Stimulated activated naive CD4-positive, alpha-beta T cell treated with Interleukin-2 at 50 U/mL for 16 hours (primary cell): ENCODE measurements at regions not wholly inside any gene's neighbourhood (a gene's known extent, or its start where the extent isn't known, plus 50 kb on each side); places are given as distances from the start of the nearest gene placed in this dataset.

Experiments
- DNase-seq: peaks from one replicate; lab custom pipeline; 2025; lab: John Stamatoyannopoulos, UW

- no peak for DNase-seq
Observed at GRCh38 chr14:42374332-42374731, 767.7 kb downstream of the LRFN5 start.

- DNase-seq: no peak
Observed at GRCh38 chr14:42370056-42370455, 763.4 kb downstream of the LRFN5 start.

- DNase-seq: no peak
Observed at GRCh38 chr14:42368234-42368633, 761.6 kb downstream of the LRFN5 start.

GRCh38 chr14:42353315-42353714, 746.6 kb downstream of the LRFN5 start:
- DNase-seq: no peak

GRCh38 chr14:42335918-42336317, 729.2 kb downstream of the LRFN5 start:
- no peak for DNase-seq

- DNase-seq: no peak
Observed at GRCh38 chr14:42334931-42335330, 728.3 kb downstream of the LRFN5 start.

- no peak for DNase-seq
Observed at GRCh38 chr14:42323426-42323825, 716.8 kb downstream of the LRFN5 start.

- DNase-seq: no peak
Observed at GRCh38 chr14:42322531-42323284, 716.0 kb downstream of the LRFN5 start.

GRCh38 chr14:42319996-42320395, 713.3 kb downstream of the LRFN5 start:
- DNase-seq: no peak

- no peak for DNase-seq
Observed at GRCh38 chr14:42316693-42317092, 710.0 kb downstream of the LRFN5 start.

- no peak for DNase-seq
Observed at GRCh38 chr14:42311876-42312275, 705.2 kb downstream of the LRFN5 start.

GRCh38 chr14:42307239-42307825, 700.7 kb downstream of the LRFN5 start:
- no peak for DNase-seq

GRCh38 chr14:42299692-42300091, 693.0 kb downstream of the LRFN5 start:
- DNase-seq: no peak

- DNase-seq: no peak
Observed at GRCh38 chr14:42293180-42293579, 686.5 kb downstream of the LRFN5 start.

- DNase-seq: no peak
Observed at GRCh38 chr14:42277840-42278239, 671.2 kb downstream of the LRFN5 start.

GRCh38 chr14:42269234-42269633, 662.6 kb downstream of the LRFN5 start:
- DNase-seq: no peak

GRCh38 chr14:42248131-42248530, 641.5 kb downstream of the LRFN5 start:
- no peak for DNase-seq

GRCh38 chr14:42241101-42241500, 634.4 kb downstream of the LRFN5 start:
- DNase-seq: no peak

GRCh38 chr14:42229976-42230375, 623.3 kb downstream of the LRFN5 start:
- no peak for DNase-seq

GRCh38 chr14:42229294-42229693, 622.6 kb downstream of the LRFN5 start:
- no peak for DNase-seq

GRCh38 chr14:42228611-42229010, 621.9 kb downstream of the LRFN5 start:
- DNase-seq: no peak

- DNase-seq: no peak
Observed at GRCh38 chr14:42224053-42224888, 617.6 kb downstream of the LRFN5 start.

- DNase-seq: no peak
Observed at GRCh38 chr14:42222924-42223471, 616.3 kb downstream of the LRFN5 start.
